ES-I3 (cell line): ENCODE measurements at regions not wholly inside any gene's neighbourhood (a gene's known extent, or its start where the extent isn't known, plus 50 kb on each side); places are given as distances from the start of the nearest gene placed in this dataset.
"Not testable (repeated sequence)": the region's sequence is repeated elsewhere in the genome, so short reads cannot be mapped to it uniquely, and the experiment has no call there.

Experiments
- H3K36me3 ChIP-seq: 2 replicates; pipeline ENCODE4 v1.6.1; 2013; ENCODE audit warnings: mild to moderate bottlenecking, low read length, control low read depth, moderate library complexity; ENCODE audit not compliant: insufficient read depth
- H3K4me1 ChIP-seq: 2 replicates; pipeline ENCODE4 v1.6.1; 2013; ENCODE audit warnings: mild to moderate bottlenecking, control low read depth, low read length; ENCODE audit not compliant: insufficient read depth
- H3K9ac ChIP-seq: 2 replicates; pipeline ENCODE4 v1.6.1; 2013; ENCODE audit warnings: low read depth, mild to moderate bottlenecking, low read length, moderate library complexity
- H3K9me3 ChIP-seq: 2 replicates; pipeline ENCODE4 v1.6.1; 2013; ENCODE audit warnings: mild to moderate bottlenecking, low read length, moderate library complexity; ENCODE audit not compliant: control insufficient read depth, insufficient read depth

DNA sequence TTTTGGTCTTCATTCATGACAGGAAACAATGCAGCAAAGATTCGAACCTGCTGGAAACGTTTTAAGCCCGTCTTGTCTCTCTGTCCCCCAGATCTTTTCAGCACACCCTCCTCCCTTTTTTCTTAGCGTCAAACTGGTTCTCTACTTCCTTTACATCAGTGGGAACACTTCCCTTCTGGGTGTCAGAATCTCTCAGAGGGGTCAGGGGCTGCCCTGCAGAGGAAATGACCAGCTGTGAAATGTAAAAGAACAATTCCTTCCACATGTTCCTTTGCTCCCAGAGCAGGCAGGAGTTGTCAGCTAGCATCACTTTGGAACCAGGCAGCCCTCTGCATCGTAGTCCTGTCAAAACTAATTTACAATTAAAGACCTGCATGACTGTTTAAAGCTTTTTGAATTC lies 619.0 kb downstream of the TFAP2A start:
- Histone ChIP-seq H3K4me1 (peaks cover 7% of the 10 kb centered on the region; the same call in 1 of the 2 replicates), H3K9ac (no peak overlapping the region), H3K36me3 (no peaks in the 10 kb centered on the region)

DNA sequence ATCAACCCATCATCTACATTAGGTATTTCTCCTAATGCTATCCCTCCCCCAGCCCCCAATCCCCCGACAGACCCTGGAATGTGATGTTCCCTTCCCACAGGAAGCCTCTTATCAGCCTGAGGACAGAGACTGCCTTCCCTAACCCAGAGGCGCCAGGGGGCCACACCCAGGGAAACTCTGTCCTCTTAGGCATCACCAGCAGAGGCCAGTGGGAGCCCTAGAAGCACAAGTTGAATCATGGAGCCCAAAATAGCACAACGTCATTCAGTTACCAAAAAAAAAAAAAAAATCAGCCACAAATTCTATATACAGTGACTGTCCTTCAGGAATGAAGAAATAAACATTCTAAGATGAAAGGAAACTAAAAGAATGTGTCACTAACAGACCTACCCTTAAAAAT lies 625.7 kb downstream of the TFAP2A start:
- no peaks in the 10 kb centered on the region for H3K9me3 ChIP-seq
- H3K9ac ChIP-seq, result no peak overlapping the region
- H3K4me1 ChIP-seq, result 0 out of 2 replicates have a peak, but pooled peaks cover 5% of the 10 kb centered on the region
- H3K36me3 ChIP-seq, result no peaks in the 10 kb centered on the region

More for the DNA sequence above, 619.0 kb downstream of the TFAP2A start:
- H3K9me3 ChIP-seq, result no peaks in the 10 kb centered on the region

DNA sequence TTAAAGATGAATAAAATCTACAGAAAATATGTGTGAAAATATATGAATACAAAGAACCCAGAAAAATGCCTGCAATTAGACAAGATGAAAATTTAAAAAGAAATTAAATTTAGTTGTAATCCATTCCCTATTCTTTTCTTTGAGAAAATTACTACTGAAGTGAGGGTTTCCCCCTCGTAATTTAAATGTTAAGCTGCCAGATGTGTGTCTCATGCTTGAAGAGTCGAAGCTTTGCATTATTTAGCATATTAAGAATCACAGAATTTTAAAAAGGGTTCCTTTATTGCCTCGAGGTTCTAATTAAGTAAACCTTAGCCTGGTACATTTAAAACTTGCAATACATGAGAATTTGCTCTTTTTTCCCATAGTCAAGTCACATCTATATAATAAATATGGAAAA lies 630.1 kb downstream of the TFAP2A start:
- Histone ChIP-seq H3K9me3 (no peaks in the 10 kb centered on the region), H3K36me3 (no peaks in the 10 kb centered on the region), H3K4me1 (0 out of 2 replicates have a peak, but pooled peaks cover 5% of the 10 kb centered on the region), H3K9ac (no peak overlapping the region)

DNA sequence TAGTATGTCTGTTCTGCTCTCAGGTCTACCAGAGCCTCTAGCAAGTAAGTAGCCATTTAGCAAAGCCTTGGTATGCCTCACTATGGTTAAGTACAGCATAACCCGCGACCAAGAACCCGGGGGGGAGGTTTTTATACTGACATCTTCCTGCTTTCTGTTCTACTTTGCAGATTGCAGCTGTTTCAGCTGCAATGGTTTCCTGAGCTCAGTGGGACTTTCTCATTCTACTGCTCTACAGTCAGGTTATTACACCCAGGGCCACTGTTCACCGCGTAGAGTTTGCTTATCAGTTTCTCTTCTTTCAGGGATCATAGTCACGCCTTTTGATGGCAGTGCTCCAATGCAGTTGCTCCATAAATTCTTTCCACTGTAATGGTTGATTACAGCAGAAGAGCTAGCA lies 631.3 kb downstream of the TFAP2A start:
- Histone ChIP-seq H3K9ac (no peak overlapping the region), H3K9me3 (no peaks in the 10 kb centered on the region), H3K4me1 (0 out of 2 replicates have a peak, but pooled peaks cover 5% of the 10 kb centered on the region), H3K36me3 (no peaks in the 10 kb centered on the region)

DNA sequence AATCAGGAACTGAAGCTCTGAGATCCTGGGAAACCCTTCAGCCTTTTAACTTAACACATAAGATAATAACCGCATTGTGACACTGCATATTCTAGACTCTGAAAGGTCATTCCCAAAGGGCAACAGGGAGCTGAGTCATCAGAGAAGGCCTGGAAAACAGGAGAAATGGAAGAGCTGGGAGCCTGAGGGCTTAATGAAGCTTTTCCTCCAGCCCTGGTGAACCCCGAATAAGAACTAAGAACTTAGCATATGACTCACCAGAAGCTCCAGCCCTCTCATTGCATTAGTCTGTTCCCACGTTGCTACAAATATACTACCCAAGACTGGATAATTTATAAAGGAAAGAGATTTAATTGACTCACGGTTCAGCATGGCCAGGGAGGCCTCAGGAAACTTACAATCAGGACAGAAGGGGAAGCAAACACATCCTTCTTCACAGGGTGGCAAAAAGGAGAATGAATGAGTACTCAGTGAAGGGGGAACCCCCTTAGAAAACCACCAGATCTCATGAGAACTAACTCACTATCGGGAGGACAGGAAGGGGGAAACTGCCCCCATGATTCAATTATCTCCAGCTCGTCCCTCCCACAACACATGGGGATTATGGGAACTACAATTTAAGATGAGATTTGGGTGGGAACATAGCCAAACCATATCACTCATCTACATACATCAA lies 648.5 kb downstream of the TFAP2A start:
- H3K9ac ChIP-seq, result no peak overlapping the region

DNA sequence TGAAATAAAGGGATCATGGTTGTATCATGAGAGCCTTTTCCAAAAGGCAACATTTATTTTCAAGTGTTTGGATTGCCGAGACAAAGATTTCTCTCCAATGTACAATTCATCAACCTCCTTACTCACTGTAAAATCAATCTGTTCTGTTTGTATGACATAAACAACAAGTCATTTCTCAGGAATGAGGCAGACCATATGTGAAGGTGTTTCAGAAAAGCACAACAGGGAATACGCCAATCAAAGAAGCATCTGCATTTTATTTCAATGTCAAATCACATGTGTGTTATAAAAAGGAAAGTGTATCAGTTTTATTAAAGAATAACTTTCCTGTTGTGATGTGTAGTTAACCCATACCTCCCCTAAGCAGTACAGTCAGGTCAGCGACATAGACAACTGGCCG lies 653.7 kb downstream of the TFAP2A start:
- Histone ChIP-seq H3K4me1 (no peaks in the 10 kb centered on the region; the same call in 1 of the 2 replicates), H3K9ac (no peak overlapping the region), H3K9me3 (no peaks in the 10 kb centered on the region), H3K36me3 (no peaks in the 10 kb centered on the region)

More for the DNA sequence above, 648.5 kb downstream of the TFAP2A start:
- H3K4me1 ChIP-seq, result no peaks in the 10 kb centered on the region; the same call in 1 of the 2 replicates
- no peaks in the 10 kb centered on the region for H3K36me3 ChIP-seq
- no peaks in the 10 kb centered on the region for H3K9me3 ChIP-seq

DNA sequence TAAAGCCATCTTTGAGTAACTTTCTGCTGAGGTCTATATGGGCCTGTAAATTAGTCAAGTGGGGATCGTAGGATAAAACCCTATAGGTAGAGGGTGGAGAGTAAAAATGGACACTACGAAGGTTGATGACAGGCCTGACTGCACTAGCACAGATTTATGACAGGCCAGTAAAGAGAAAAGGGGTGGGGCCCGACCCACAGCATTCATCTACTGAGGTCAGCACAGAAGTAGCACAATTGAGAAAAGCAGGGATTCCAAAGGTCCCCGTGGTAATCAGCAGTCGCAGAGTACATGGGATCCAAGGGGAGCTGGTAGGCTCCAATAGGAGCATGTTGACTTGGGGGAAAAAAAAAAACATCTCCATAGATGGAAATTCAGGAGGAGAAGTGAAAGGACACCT lies 660.4 kb downstream of the TFAP2A start:
- H3K9ac ChIP-seq, result no peak overlapping the region
- H3K4me1 ChIP-seq, result no peaks in the 10 kb centered on the region
- no peaks in the 10 kb centered on the region for H3K9me3 ChIP-seq
- no peaks in the 10 kb centered on the region for H3K36me3 ChIP-seq

DNA sequence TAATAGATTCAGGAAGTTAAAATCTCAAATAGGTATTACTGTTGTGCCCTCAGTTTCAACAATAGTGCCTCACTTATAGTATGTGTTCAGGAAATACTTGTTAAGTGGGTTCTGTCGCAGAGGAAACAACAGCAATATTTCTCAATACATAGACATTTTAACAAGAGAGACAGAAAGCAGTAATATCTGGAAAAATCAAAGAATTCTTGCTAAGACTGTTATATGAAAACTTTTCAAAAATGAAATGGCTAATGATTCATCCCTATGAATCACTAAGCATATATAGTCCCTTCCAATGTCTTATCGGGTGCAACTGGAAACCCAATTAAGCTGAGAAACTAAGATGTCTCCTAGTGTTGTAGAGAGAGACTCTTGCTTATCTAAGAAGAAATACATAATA lies 668.9 kb downstream of the TFAP2A start:
- no peaks in the 10 kb centered on the region for H3K36me3 ChIP-seq
- no peak overlapping the region for H3K9ac ChIP-seq
- H3K9me3 ChIP-seq, result no peaks in the 10 kb centered on the region
- no peaks in the 10 kb centered on the region for H3K4me1 ChIP-seq

DNA sequence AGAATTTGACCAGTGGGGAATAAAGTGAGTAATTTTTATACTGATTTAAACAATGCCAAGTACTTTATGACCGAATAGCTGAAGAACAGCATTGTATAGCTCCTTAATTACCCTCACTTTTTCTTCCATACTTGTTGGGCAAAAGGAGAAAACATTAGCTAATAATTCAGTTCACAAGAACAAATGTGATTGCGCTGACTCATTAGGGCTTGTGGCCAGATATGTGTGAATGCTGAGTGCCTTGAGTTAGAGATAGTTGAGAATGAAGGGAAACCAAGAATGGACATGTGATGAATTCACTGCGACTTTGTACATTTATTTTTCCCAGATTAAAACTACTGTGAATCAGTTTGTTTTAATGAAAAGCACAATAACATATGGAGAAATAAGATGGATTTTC lies 669.4 kb downstream of the TFAP2A start:
- H3K4me1 ChIP-seq, result no peaks in the 10 kb centered on the region
- no peaks in the 10 kb centered on the region for H3K9me3 ChIP-seq
- H3K36me3 ChIP-seq, result no peaks in the 10 kb centered on the region
- no peak overlapping the region for H3K9ac ChIP-seq

DNA sequence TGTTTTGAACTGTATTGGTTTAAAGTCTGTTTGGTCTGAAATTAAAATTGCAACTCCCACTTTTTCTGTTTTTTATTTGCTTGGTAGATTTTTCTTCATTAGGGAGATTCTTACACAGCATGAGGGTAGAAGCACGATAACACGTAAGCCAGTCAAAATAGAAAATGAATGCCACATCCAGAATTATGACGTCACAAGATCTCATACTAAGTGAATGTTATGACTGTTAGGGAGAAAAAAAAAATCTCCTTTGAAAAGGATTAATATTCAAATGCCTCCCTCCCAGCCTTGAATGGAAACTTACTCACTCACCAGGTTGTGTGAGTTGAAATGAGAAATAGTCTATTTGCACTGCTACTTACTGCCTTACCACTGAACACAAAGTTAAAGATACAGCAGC lies 670.8 kb downstream of the TFAP2A start:
- no peak overlapping the region for H3K9ac ChIP-seq
- H3K36me3 ChIP-seq, result no peaks in the 10 kb centered on the region
- H3K4me1 ChIP-seq, result no peaks in the 10 kb centered on the region
- H3K9me3 ChIP-seq, result no peaks in the 10 kb centered on the region

DNA sequence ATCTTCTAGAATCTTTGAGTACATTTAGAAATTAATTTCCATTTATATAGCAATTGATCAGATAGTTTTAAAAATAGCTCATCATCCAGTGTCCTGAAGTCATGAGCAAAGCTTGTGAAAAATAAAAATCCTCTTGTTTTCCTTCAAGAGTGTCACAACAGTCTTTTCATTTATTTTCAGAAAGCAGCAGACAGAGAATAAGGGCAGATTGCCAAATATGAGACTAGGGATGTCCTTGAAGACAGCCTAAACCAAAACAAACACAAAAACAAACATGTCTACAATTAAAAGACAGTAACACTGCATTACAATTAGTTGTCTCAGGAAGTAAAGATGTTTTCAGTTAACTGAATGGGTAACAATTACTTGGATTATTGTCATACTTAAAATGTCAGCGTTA lies 682.8 kb downstream of the TFAP2A start:
- Histone ChIP-seq H3K4me1 (peaks cover 3% of the 10 kb centered on the region; the same call in 1 of the 2 replicates), H3K9me3 (no peaks in the 10 kb centered on the region), H3K9ac (no peak overlapping the region), H3K36me3 (no peaks in the 10 kb centered on the region)

DNA sequence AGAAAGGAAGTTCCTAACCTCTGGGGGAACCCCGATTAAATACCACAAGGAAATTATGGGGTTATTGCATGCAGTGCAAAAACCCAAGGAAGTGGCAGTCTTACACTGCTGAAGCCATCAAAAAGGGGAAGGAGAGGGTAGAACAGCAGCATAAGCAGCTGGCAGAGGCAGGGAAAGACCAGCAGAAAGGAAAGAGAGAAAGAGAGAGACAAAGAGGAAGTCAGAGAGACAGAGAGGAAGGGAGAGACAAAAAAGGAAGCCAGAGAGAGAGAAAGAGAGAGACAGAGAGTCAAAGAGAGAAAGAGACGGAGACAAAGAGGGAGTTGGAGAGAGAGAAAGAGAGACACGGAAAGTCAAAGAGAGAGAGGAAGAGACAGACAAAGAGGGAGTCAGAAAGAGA lies 689.1 kb downstream of the TFAP2A start:
- not testable (repeated sequence) for H3K4me1 ChIP-seq, H3K36me3 ChIP-seq, H3K9ac ChIP-seq, H3K9me3 ChIP-seq

DNA sequence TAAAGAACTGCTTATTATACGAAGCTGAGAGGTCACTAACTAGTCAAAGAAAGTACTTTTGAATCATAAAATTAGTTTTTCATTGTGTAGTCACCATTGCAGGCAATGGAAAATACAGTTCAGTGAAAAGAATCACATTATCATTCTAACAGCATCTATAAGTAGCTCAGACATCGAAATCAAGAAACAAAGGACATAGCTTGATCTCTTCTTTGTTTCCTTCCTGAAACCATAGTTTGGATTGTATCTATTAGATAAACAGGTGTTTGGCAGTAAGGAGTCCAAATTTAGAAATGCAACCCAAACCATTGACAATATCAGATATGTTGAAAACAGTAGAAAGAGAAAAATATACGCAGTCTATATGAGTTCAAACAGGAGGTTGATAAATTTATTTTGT lies 697.3 kb downstream of the TFAP2A start:
- H3K36me3 ChIP-seq, result no peaks in the 10 kb centered on the region
- no peak overlapping the region for H3K9ac ChIP-seq
- no peaks in the 10 kb centered on the region for H3K9me3 ChIP-seq
- no peaks in the 10 kb centered on the region for H3K4me1 ChIP-seq

DNA sequence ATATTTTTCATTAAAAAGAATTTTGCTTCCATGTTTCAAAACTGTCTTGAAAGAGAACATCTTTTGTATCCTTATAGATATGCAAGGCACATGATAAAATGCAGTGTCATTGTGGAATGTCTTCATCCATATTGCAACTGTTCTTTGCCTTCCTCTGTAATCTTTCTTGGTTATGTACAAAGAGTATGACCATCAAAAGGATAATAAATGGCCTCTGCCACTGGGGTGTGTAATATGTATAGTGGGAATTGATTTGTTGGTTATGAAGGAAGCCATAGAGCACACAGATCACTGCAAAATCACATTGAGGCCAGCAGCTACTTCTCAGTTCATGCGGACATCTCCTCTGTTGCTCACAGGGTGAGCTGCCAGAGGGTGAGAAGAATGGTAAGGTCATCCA lies 703.5 kb downstream of the TFAP2A start:
- no peaks in the 10 kb centered on the region for H3K36me3 ChIP-seq
- H3K9ac ChIP-seq, result no peak overlapping the region
- peaks cover 13% of the 10 kb centered on the region for H3K4me1 ChIP-seq
- H3K9me3 ChIP-seq, result no peaks in the 10 kb centered on the region

DNA sequence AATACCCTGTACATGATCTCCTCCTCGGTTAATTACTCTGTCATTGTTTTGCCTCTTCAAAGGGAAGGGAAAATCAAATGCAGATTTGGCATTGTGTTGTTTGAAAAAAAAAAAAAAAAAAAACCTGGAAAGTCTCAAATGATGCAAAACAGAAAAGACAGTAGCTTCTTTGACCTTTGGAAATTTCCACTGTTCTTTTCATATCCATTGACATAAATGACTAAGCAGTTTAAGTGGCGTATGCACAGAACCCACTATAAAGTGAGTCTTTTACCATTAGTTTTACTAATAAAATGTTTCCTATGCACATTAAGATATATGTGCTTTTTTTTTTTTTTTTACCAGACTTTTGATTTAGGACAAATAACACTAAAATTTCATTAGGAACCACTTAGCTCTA lies 704.3 kb downstream of the TFAP2A start:
- Histone ChIP-seq H3K4me1 (peaks cover 13% of the 10 kb centered on the region), H3K9me3 (no peaks in the 10 kb centered on the region), H3K9ac (no peak overlapping the region), H3K36me3 (no peaks in the 10 kb centered on the region)
